GM23248 (cell line): ENCODE measurements at regions not wholly inside any gene's neighbourhood (a gene's known extent, or its start where the extent isn't known, plus 50 kb on each side); places are given as distances from the start of the nearest gene placed in this dataset.

Source experiments
- DNase-seq: peaks from one replicate; pipeline ENCODE4 v3.0.0-alpha.2; 2015
- H2AFZ ChIP-seq: fragments of 200-600 bp; sonication (generic); 2 replicates; pipeline ENCODE4 v1.6.1; 2016; ENCODE audit warnings: antibody characterized with exemption
- H3F3A ChIP-seq: fragments of 200-600 bp; sonication (generic); 2 replicates; pipeline ENCODE4 v1.6.1; 2016; ENCODE audit warnings: mild to moderate bottlenecking, antibody characterized with exemption, mixed run types; ENCODE audit not compliant: insufficient read depth
- H3K27ac ChIP-seq: fragments of 200-600 bp; sonication (generic); 2 replicates; pipeline ENCODE4 v1.5.1; 2016; ENCODE audit warnings: mild to moderate bottlenecking
- H3K27me3 ChIP-seq: fragments of 200-600 bp; sonication (generic); replicated peaks from 2 replicates; pipeline ENCODE4 v1.6.1; 2016; ENCODE audit warnings: mild to moderate bottlenecking; ENCODE audit not compliant: insufficient read depth
- H3K36me3 ChIP-seq: fragments of 200-600 bp; sonication (generic); 2 replicates; pipeline ENCODE4 v1.6.1; 2016; ENCODE audit warnings: low read depth, mild to moderate bottlenecking
- H3K4me1 ChIP-seq: fragments of 200-600 bp; sonication (generic); 2 replicates; pipeline ENCODE4 v1.6.1; 2016; ENCODE audit warnings: mild to moderate bottlenecking; ENCODE audit not compliant: insufficient read depth
- H3K4me2 ChIP-seq: fragments of 200-600 bp; sonication (generic); one replicate; pipeline ENCODE4 v1.6.1; 2016; ENCODE audit warnings: mild to moderate bottlenecking; ENCODE audit not compliant: unreplicated experiment
- H3K4me3 ChIP-seq: fragments of 200-600 bp; sonication (generic); 2 replicates; pipeline ENCODE4 v1.5.1; 2016; ENCODE audit warnings: mild to moderate bottlenecking
- H3K79me2 ChIP-seq: fragments of 200-600 bp; sonication (generic); 2 replicates; pipeline ENCODE4 v1.6.1; 2016; ENCODE audit warnings: mild to moderate bottlenecking; ENCODE audit not compliant: insufficient read depth
- H3K9ac ChIP-seq: fragments of 200-600 bp; sonication (generic); 2 replicates; pipeline ENCODE4 v1.6.1; 2016; ENCODE audit warnings: mild to moderate bottlenecking
- H3K9me2 ChIP-seq: fragments of 200-600 bp; sonication (generic); 2 replicates; pipeline ENCODE4 v1.6.1; 2016; ENCODE audit warnings: mixed run types, mild to moderate bottlenecking, moderate library complexity; ENCODE audit not compliant: insufficient read depth
- H3K9me3 ChIP-seq: fragments of 200-600 bp; sonication (generic); one replicate; pipeline ENCODE4 v1.6.1; 2017; ENCODE audit warnings: low read depth
- H4K20me1 ChIP-seq: fragments of 200-600 bp; sonication (generic); 2 replicates; pipeline ENCODE4 v1.6.0; 2016; ENCODE audit not compliant: insufficient read depth
- EZH2 ChIP-seq: fragments of 200-600 bp; sonication (generic); IDR thresholded peaks from 2 replicates; pipeline ENCODE4 v1.6.1; 2018; ENCODE audit warnings: antibody characterized with exemption, mild to moderate bottlenecking; ENCODE audit not compliant: insufficient read depth, poor library complexity, severe bottlenecking
- EZH2phosphoT487 ChIP-seq: fragments of 200-600 bp; sonication (generic); IDR thresholded peaks from 2 replicates; pipeline ENCODE4 v1.6.1; 2018; ENCODE audit warnings: antibody characterized with exemption, moderate library complexity, mild to moderate bottlenecking, low read depth; ENCODE audit not compliant: insufficient read depth
- WGBS, 2 experiments: methylation state at CpG; one replicate each; pipeline ENCODE4 v1.1.6; 2015 to 2017; ENCODE audit warnings: low lambda C conversion rate in 2 of 2, low coverage in 1 of 2; ENCODE audit errors: missing lambda C conversion rate in 2 of 2; 5-methylcytosine and 5-hydroxymethylcytosine counted together
- in situ Hi-C: fragments of 300-500 bp; cut with MboI; formaldehyde crosslinking; loops from 2 replicates; pipeline ENCODE4 v1.15.0; 2020

GRCh38 chr1:96969656-96970163, 248.1 kb downstream of the PTBP2 start:
- DNase-seq = no peak
- H3K9me3 ChIP-seq = no peaks in the 10 kb centered on the region
- no peaks in the 10 kb centered on the region for H3K27me3 ChIP-seq
- H2AFZ ChIP-seq = no peak overlapping the region
- H3K27ac ChIP-seq = no peak overlapping the region
- WGBS, 2 experiments = 95 to 100% methylated on average over 1 of the region's 1 CpG
- H3K9ac ChIP-seq = no peak overlapping the region
- no peak overlapping the region for H3K4me2 ChIP-seq
- TF ChIP-seq EZH2phosphoT487 = no peak
- TF ChIP-seq EZH2 = no peak
- in situ Hi-C loops = loop anchor here (25.0 kb wide), 2 partner anchors 1093 to 1493 kb away; no protein-coding TSS in a partner anchor
- H3K4me1 ChIP-seq = peaks cover 8% of the 10 kb centered on the region; the same call in 1 of the 2 replicates
- H3K9me2 ChIP-seq = no peaks in the 10 kb centered on the region
- H3K4me3 ChIP-seq = no peak overlapping the region
- H3F3A ChIP-seq = no peaks in the 10 kb centered on the region
- H4K20me1 ChIP-seq = no peaks in the 10 kb centered on the region
- H3K36me3 ChIP-seq = no peaks in the 10 kb centered on the region
- no peaks in the 10 kb centered on the region for H3K79me2 ChIP-seq

GRCh38 chr1:96971439-96971838, 249.9 kb downstream of the PTBP2 start:
- no peak overlapping the region for H3K4me3 ChIP-seq
- H3F3A ChIP-seq = no peaks in the 10 kb centered on the region
- H3K4me2 ChIP-seq = no peak overlapping the region
- H3K27ac ChIP-seq = no peak overlapping the region
- WGBS, 2 experiments = 90 to 95% methylated on average over 2 of the region's 2 CpGs
- in situ Hi-C loops = loop anchor here (25.0 kb wide), 2 partner anchors 1091 to 1491 kb away; no protein-coding TSS in a partner anchor
- H3K36me3 ChIP-seq = no peaks in the 10 kb centered on the region
- H2AFZ ChIP-seq = no peak overlapping the region
- H3K27me3 ChIP-seq = no peaks in the 10 kb centered on the region
- H4K20me1 ChIP-seq = no peaks in the 10 kb centered on the region
- TF ChIP-seq EZH2 (no peak), EZH2phosphoT487 (no peak)
- peaks cover 8% of the 10 kb centered on the region; the same call in 1 of the 2 replicates for H3K4me1 ChIP-seq
- H3K9ac ChIP-seq = no peak overlapping the region
- no peaks in the 10 kb centered on the region for H3K9me2 ChIP-seq
- no peak for DNase-seq
- no peaks in the 10 kb centered on the region for H3K79me2 ChIP-seq
- H3K9me3 ChIP-seq = no peaks in the 10 kb centered on the region

- no peaks in the 10 kb centered on the region for H3K9me2 ChIP-seq
- DNase-seq = no peak
- peaks cover 8% of the 10 kb centered on the region; the same call in 1 of the 2 replicates for H3K4me1 ChIP-seq
- no peaks in the 10 kb centered on the region for H3K36me3 ChIP-seq
- no peaks in the 10 kb centered on the region for H3K9me3 ChIP-seq
- no peak overlapping the region for H3K27ac ChIP-seq
- TF ChIP-seq EZH2phosphoT487 = no peak
- no peak for TF ChIP-seq EZH2
- H3F3A ChIP-seq = no peaks in the 10 kb centered on the region
- H3K9ac ChIP-seq = no peak overlapping the region
- WGBS, 2 experiments = 90 to 95% methylated on average over 8 of the region's 8 CpGs
- in situ Hi-C loops = loop anchor here (25.0 kb wide), 2 partner anchors 1090 to 1490 kb away; no protein-coding TSS in a partner anchor
- H2AFZ ChIP-seq = no peak overlapping the region
- H3K4me2 ChIP-seq = no peak overlapping the region
- no peak overlapping the region for H3K4me3 ChIP-seq
- no peaks in the 10 kb centered on the region for H4K20me1 ChIP-seq
- H3K27me3 ChIP-seq = no peaks in the 10 kb centered on the region
- no peaks in the 10 kb centered on the region for H3K79me2 ChIP-seq
These were observed 250.4 kb downstream of the PTBP2 start for GRCh38 chr1:96971849-96972602.

GRCh38 chr1:96973605-96974004, 252.0 kb downstream of the PTBP2 start:
- 50 to 53% methylated on average over 1 of the region's 1 CpG for WGBS, 2 experiments
- H3K27me3 ChIP-seq = no peaks in the 10 kb centered on the region
- in situ Hi-C loops = loop anchor here (25.0 kb wide), 2 partner anchors 1089 to 1489 kb away; no protein-coding TSS in a partner anchor

More at GRCh38 chr1:96973605-96974004, 252.0 kb downstream of the PTBP2 start:
- H3K9me2 ChIP-seq = no peaks in the 10 kb centered on the region
- H3F3A ChIP-seq = no peaks in the 10 kb centered on the region
- no peaks in the 10 kb centered on the region for H3K36me3 ChIP-seq
- H3K4me2 ChIP-seq = no peak overlapping the region
- peaks cover 6% of the 10 kb centered on the region; the same call in 1 of the 2 replicates for H3K4me1 ChIP-seq
- H4K20me1 ChIP-seq = no peaks in the 10 kb centered on the region
- no peak overlapping the region for H3K27ac ChIP-seq
- no peak overlapping the region for H2AFZ ChIP-seq
- no peak for DNase-seq
- H3K9ac ChIP-seq = no peak overlapping the region
- H3K9me3 ChIP-seq = no peaks in the 10 kb centered on the region
- no peak overlapping the region for H3K4me3 ChIP-seq
- no peak for TF ChIP-seq EZH2
- no peak for TF ChIP-seq EZH2phosphoT487
- H3K79me2 ChIP-seq = no peaks in the 10 kb centered on the region
